ENCODE measurements at regions not wholly inside any gene's neighbourhood (a gene's known extent, or its start where the extent isn't known, plus 50 kb on each side); places are given as distances from the start of the nearest gene placed in this dataset.

- no peak overlapping the region for H3K4me3 ChIP-seq
- intact Hi-C loops (cut with DNase I) = no loop called here
- peaks cover 9% of the 10 kb centered on the region for H3K4me1 ChIP-seq
- H3K9me3 ChIP-seq = no peaks in the 10 kb centered on the region
- H3K27me3 ChIP-seq = no peaks in the 10 kb centered on the region
- H3K27ac ChIP-seq = no peak overlapping the region
- DNase-seq (ENCODE audit: extremely low spot score in 2 of 2) = no peak
- no peaks in the 10 kb centered on the region for H3K36me3 ChIP-seq
- TF ChIP-seq, protein P1, sequence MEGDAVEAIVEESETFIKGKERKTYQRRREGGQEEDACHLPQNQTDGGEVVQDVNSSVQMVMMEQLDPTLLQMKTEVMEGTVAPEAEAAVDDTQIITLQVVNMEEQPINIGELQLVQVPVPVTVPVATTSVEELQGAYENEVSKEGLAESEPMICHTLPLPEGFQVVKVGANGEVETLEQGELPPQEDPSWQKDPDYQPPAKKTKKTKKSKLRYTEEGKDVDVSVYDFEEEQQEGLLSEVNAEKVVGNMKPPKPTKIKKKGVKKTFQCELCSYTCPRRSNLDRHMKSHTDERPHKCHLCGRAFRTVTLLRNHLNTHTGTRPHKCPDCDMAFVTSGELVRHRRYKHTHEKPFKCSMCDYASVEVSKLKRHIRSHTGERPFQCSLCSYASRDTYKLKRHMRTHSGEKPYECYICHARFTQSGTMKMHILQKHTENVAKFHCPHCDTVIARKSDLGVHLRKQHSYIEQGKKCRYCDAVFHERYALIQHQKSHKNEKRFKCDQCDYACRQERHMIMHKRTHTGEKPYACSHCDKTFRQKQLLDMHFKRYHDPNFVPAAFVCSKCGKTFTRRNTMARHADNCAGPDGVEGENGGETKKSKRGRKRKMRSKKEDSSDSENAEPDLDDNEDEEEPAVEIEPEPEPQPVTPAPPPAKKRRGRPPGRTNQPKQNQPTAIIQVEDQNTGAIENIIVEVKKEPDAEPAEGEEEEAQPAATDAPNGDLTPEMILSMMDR (IDR thresholded peaks at IDR 0.05) = no peak
- TF ChIP-seq POLR2AphosphoS5 (IDR thresholded peaks at IDR 0.05; ENCODE audit: insufficient read depth in 1 of 2, low read depth in 1 of 2) (no peak), POLR2A (IDR thresholded peaks at IDR 0.05) (no peak)
Measured at GRCh38 chr1:57623039-57623790, 199.4 kb upstream of the DAB1 start.

GRCh38 chr1:57621776-57622175 lies 197.9 kb upstream of the DAB1 start:
- intact Hi-C loops (cut with DNase I) = no loop called here
- TF ChIP-seq POLR2A (IDR thresholded peaks at IDR 0.05) (no peak), POLR2AphosphoS5 (IDR thresholded peaks at IDR 0.05; ENCODE audit: insufficient read depth in 1 of 2, low read depth in 1 of 2) (no peak)
- TF ChIP-seq, protein P1 (IDR thresholded peaks at IDR 0.05) = no peak
- no peak for DNase-seq (ENCODE audit: extremely low spot score in 2 of 2)

GRCh38 chr1:57620605-57621004 lies 196.7 kb upstream of the DAB1 start:
- DNase-seq (ENCODE audit: extremely low spot score in 2 of 2) = no peak
- peaks cover 9% of the 10 kb centered on the region for H3K4me1 ChIP-seq
- TF ChIP-seq POLR2AphosphoS5 (IDR thresholded peaks at IDR 0.05; ENCODE audit: insufficient read depth in 1 of 2, low read depth in 1 of 2) (no peak), POLR2A (IDR thresholded peaks at IDR 0.05) (no peak)
- TF ChIP-seq, protein P1 (IDR thresholded peaks at IDR 0.05) = no peak
- H3K4me3 ChIP-seq = no peak overlapping the region
- intact Hi-C loops (cut with DNase I) = no loop called here
- no peak overlapping the region for H3K27ac ChIP-seq
- no peaks in the 10 kb centered on the region for H3K36me3 ChIP-seq
- H3K27me3 ChIP-seq = no peaks in the 10 kb centered on the region
- no peaks in the 10 kb centered on the region for H3K9me3 ChIP-seq

More at GRCh38 chr1:57621776-57622175, 197.9 kb upstream of the DAB1 start:
- Histone ChIP-seq H3K4me1 (peaks cover 9% of the 10 kb centered on the region), H3K27ac (no peak overlapping the region), H3K27me3 (no peaks in the 10 kb centered on the region), H3K9me3 (no peaks in the 10 kb centered on the region), H3K4me3 (no peak overlapping the region), H3K36me3 (no peaks in the 10 kb centered on the region)

GRCh38 chr1:57616921-57617320 lies 193.1 kb upstream of the DAB1 start:
- H3K27me3 ChIP-seq = no peaks in the 10 kb centered on the region
- TF ChIP-seq POLR2A (IDR thresholded peaks at IDR 0.05) = no peak
- TF ChIP-seq, protein P1 (IDR thresholded peaks at IDR 0.05) = no peak
- no peaks in the 10 kb centered on the region for H3K4me1 ChIP-seq
- intact Hi-C loops (cut with DNase I) = no loop called here
- H3K36me3 ChIP-seq = no peaks in the 10 kb centered on the region
- H3K27ac ChIP-seq = no peak overlapping the region
- no peaks in the 10 kb centered on the region for H3K9me3 ChIP-seq
- no peak overlapping the region for H3K4me3 ChIP-seq
- no peak for DNase-seq (ENCODE audit: extremely low spot score in 2 of 2)

- H3K4me1 ChIP-seq = no peaks in the 10 kb centered on the region
- no peaks in the 10 kb centered on the region for H3K36me3 ChIP-seq
- DNase-seq (ENCODE audit: extremely low spot score in 2 of 2) = no peak
- H3K4me3 ChIP-seq = no peak overlapping the region
- H3K27ac ChIP-seq = no peak overlapping the region
- no peaks in the 10 kb centered on the region for H3K27me3 ChIP-seq
- no peaks in the 10 kb centered on the region for H3K9me3 ChIP-seq
- intact Hi-C loops (cut with DNase I) = no loop called here
- TF ChIP-seq POLR2A (IDR thresholded peaks at IDR 0.05) = no peak
- no peak for TF ChIP-seq POLR2AphosphoS5 (IDR thresholded peaks at IDR 0.05; ENCODE audit: insufficient read depth in 1 of 2, low read depth in 1 of 2)
- TF ChIP-seq, protein P1 (IDR thresholded peaks at IDR 0.05) = no peak
Measured at GRCh38 chr1:57615956-57616355, 192.1 kb upstream of the DAB1 start.

Data from vagina (tissue), 2 donors.